DMS153 (cell line): ENCODE measurements at regions not wholly inside any gene's neighbourhood (a gene's known extent, or its start where the extent isn't known, plus 50 kb on each side); places are given as distances from the start of the nearest gene placed in this dataset.
A peak's percentile ranks its signal among the peaks of the same experiment; 100 is the strongest.

Experiments used
- DNase-seq: peaks from one replicate; lab custom pipeline; 2025; lab: John Stamatoyannopoulos, UW

GRCh38 chr14:84001023-84001422 is 1528.9 kb upstream of the FLRT2 start:
- DNase-seq: no peak

- DNase-seq: no peak
Measured at GRCh38 chr14:84003346-84003745, 1526.6 kb upstream of the FLRT2 start.

GRCh38 chr14:84006643-84007155 is 1523.2 kb upstream of the FLRT2 start:
- peak; percentile 89 for DNase-seq

- DNase-seq: no peak
Measured at GRCh38 chr14:84013424-84013823, 1516.5 kb upstream of the FLRT2 start.

- no peak for DNase-seq
Measured at GRCh38 chr14:84017495-84017894, 1512.4 kb upstream of the FLRT2 start.

- no peak for DNase-seq
Measured at GRCh38 chr14:84021433-84021832, 1508.5 kb upstream of the FLRT2 start.

- no peak for DNase-seq
Measured at GRCh38 chr14:84024231-84024820, 1505.6 kb upstream of the FLRT2 start.

GRCh38 chr14:84025106-84026012 is 1504.6 kb upstream of the FLRT2 start:
- no peak for DNase-seq

- no peak for DNase-seq
Measured at GRCh38 chr14:84027351-84027750, 1502.6 kb upstream of the FLRT2 start.

GRCh38 chr14:84028080-84028604 is 1501.8 kb upstream of the FLRT2 start:
- no peak for DNase-seq

- peak; percentile 25 for DNase-seq
Measured at GRCh38 chr14:84029246-84029645, 1500.7 kb upstream of the FLRT2 start.

- no peak for DNase-seq
Measured at GRCh38 chr14:84029720-84030119, 1500.2 kb upstream of the FLRT2 start.

- no peak for DNase-seq
Measured at GRCh38 chr14:84036840-84037239, 1493.1 kb upstream of the FLRT2 start.

GRCh38 chr14:84037593-84037992 is 1492.4 kb upstream of the FLRT2 start:
- DNase-seq: no peak

- no peak for DNase-seq
Measured at GRCh38 chr14:84040101-84040500, 1489.8 kb upstream of the FLRT2 start.

GRCh38 chr14:84041421-84041820 is 1488.5 kb upstream of the FLRT2 start:
- DNase-seq: no peak

GRCh38 chr14:84042992-84043391 is 1487.0 kb upstream of the FLRT2 start:
- DNase-seq: no peak

GRCh38 chr14:84064316-84065125 is 1465.4 kb upstream of the FLRT2 start:
- no peak for DNase-seq

GRCh38 chr14:84065811-84066210 is 1464.1 kb upstream of the FLRT2 start:
- DNase-seq: no peak

- no peak for DNase-seq
Measured at GRCh38 chr14:84068288-84068687, 1461.7 kb upstream of the FLRT2 start.

- DNase-seq: no peak
Measured at GRCh38 chr14:84071061-84071460, 1458.9 kb upstream of the FLRT2 start.

GRCh38 chr14:84074626-84075025 is 1455.3 kb upstream of the FLRT2 start:
- no peak for DNase-seq
